SU-DHL-6 (cell line): ENCODE measurements at regions not wholly inside any gene's neighbourhood (a gene's known extent, or its start where the extent isn't known, plus 50 kb on each side); places are given as distances from the start of the nearest gene placed in this dataset.

Experiments used
- H2AFZ ChIP-seq: fragments of 200-600 bp; sonication (generic); 2 replicates; pipeline ENCODE4 v1.6.1; 2014; ENCODE audit warnings: low read depth, mild to moderate bottlenecking, moderate library complexity, mixed read lengths, antibody characterized with exemption, low read length; ENCODE audit not compliant: severe bottlenecking
- H3F3A ChIP-seq: fragments of 200-600 bp; shearing (Covaris generic); 2 replicates; pipeline ENCODE4 v1.6.0; 2016; ENCODE audit warnings: antibody characterized with exemption, mild to moderate bottlenecking; ENCODE audit not compliant: insufficient read depth
- H3K27ac ChIP-seq: fragments of 200-600 bp; sonication (generic); 2 replicates; pipeline ENCODE4 v1.5.1; 2016; ENCODE audit warnings: low read depth, mild to moderate bottlenecking, low read length, moderate library complexity, mixed read lengths
- H3K27me3 ChIP-seq: fragments of 200-600 bp; sonication (generic), shearing (Covaris generic); 2 replicates; pipeline ENCODE4 v1.6.0; 2014; ENCODE audit warnings: mild to moderate bottlenecking, low read length
- H3K36me3 ChIP-seq: fragments of 200-600 bp; sonication (generic); 2 replicates; pipeline ENCODE4 v1.6.1; 2014; ENCODE audit warnings: mild to moderate bottlenecking, low read length, mixed read lengths
- H3K4me2 ChIP-seq: fragments of 300-600, 200-600 bp; shearing (Covaris generic), sonication (generic); 2 replicates; pipeline ENCODE4 v1.6.0; 2014; ENCODE audit warnings: low read length, low read depth, mild to moderate bottlenecking; ENCODE audit not compliant: poor library complexity, severe bottlenecking
- H3K4me3 ChIP-seq: fragments of 200-600 bp; sonication (generic); 2 replicates; pipeline ENCODE4 v1.5.1; 2014; ENCODE audit warnings: antibody characterized with exemption, low read length, mild to moderate bottlenecking, mixed read lengths; ENCODE audit not compliant: insufficient read depth, poor library complexity, severe bottlenecking
- H3K79me2 ChIP-seq: fragments of 200-600 bp; sonication (generic); 2 replicates; pipeline ENCODE4 v1.6.1; 2014; ENCODE audit warnings: mild to moderate bottlenecking, low read length, moderate library complexity; ENCODE audit not compliant: insufficient read depth
- H3K9ac ChIP-seq: fragments of 200-600 bp; sonication (generic); 2 replicates; pipeline ENCODE4 v1.7.0; 2014; ENCODE audit warnings: mild to moderate bottlenecking, low read length
- H3K9me2 ChIP-seq: fragments of 200-600 bp; sonication (generic); replicated peaks from 2 replicates; pipeline ENCODE4 v1.6.1; 2014; ENCODE audit warnings: low read length; ENCODE audit not compliant: insufficient read depth
- H3K9me3 ChIP-seq: fragments of 200-600 bp; sonication (generic); 2 replicates; pipeline ENCODE4 v1.6.1; 2014; ENCODE audit warnings: low read length, mixed read lengths; ENCODE audit not compliant: insufficient read depth
- H4K20me1 ChIP-seq: fragments of 200-600 bp; sonication (generic); 2 replicates; pipeline ENCODE4 v1.6.1; 2014; ENCODE audit warnings: low read depth, mild to moderate bottlenecking, antibody characterized with exemption, low read length, moderate library complexity, mixed read lengths
- CTCF ChIP-seq: fragments of 200-600 bp; sonication (generic); IDR thresholded peaks from one replicate; pipeline ENCODE4 v1.5.1; 2017; ENCODE audit warnings: antibody characterized with exemption, mild to moderate bottlenecking, low read length, moderate library complexity; ENCODE audit not compliant: insufficient read depth, poor library complexity, severe bottlenecking
- EZH2phosphoT487 ChIP-seq: fragments of 200-600 bp; sonication (generic), shearing (Covaris generic); conservative IDR thresholded peaks from 2 replicates; pipeline ENCODE4 v1.6.1; 2018; ENCODE audit warnings: mild to moderate bottlenecking, antibody characterized with exemption, low read length, moderate library complexity, mixed read lengths

- H3K79me2 ChIP-seq: no peaks in the 10 kb centered on the region
- H3K4me3 ChIP-seq: no peak overlapping the region
- no peak overlapping the region for H3K9ac ChIP-seq
- H4K20me1 ChIP-seq: no peaks in the 10 kb centered on the region
- H3K36me3 ChIP-seq: no peaks in the 10 kb centered on the region
- H3K4me2 ChIP-seq: no peak overlapping the region
- no peaks in the 10 kb centered on the region for H3F3A ChIP-seq
- H3K27me3 ChIP-seq: no peaks in the 10 kb centered on the region
- no peaks in the 10 kb centered on the region for H3K9me2 ChIP-seq
- H3K9me3 ChIP-seq: no peaks in the 10 kb centered on the region
- H2AFZ ChIP-seq: no peak overlapping the region
- H3K27ac ChIP-seq: no peak overlapping the region
- TF ChIP-seq EZH2phosphoT487 (no peak), CTCF (no peak)
Measured at GRCh38 chr3:103976931-103977339, 1389.8 kb upstream of the ALCAM start.

GRCh38 chr3:103977417-103977816, 1389.3 kb upstream of the ALCAM start:
- Histone ChIP-seq H3F3A (no peaks in the 10 kb centered on the region), H3K9me2 (no peaks in the 10 kb centered on the region), H3K4me3 (no peak overlapping the region), H3K36me3 (no peaks in the 10 kb centered on the region), H3K27ac (no peak overlapping the region), H3K4me2 (no peak overlapping the region), H3K9ac (no peak overlapping the region), H3K27me3 (no peaks in the 10 kb centered on the region), H4K20me1 (no peaks in the 10 kb centered on the region), H2AFZ (no peak overlapping the region), H3K79me2 (no peaks in the 10 kb centered on the region), H3K9me3 (no peaks in the 10 kb centered on the region)
- TF ChIP-seq CTCF (no peak), EZH2phosphoT487 (no peak)

- Histone ChIP-seq H3K27ac (no peak overlapping the region), H3F3A (no peaks in the 10 kb centered on the region), H3K79me2 (no peaks in the 10 kb centered on the region), H3K9me2 (no peaks in the 10 kb centered on the region), H2AFZ (no peak overlapping the region), H3K4me2 (no peak overlapping the region), H3K27me3 (no peaks in the 10 kb centered on the region), H3K4me3 (no peak overlapping the region), H3K9ac (no peak overlapping the region), H3K9me3 (no peaks in the 10 kb centered on the region), H3K36me3 (no peaks in the 10 kb centered on the region), H4K20me1 (no peaks in the 10 kb centered on the region)
- TF ChIP-seq EZH2phosphoT487 (no peak), CTCF (peak; percentile 55)
Measured at GRCh38 chr3:103991461-103992115, 1375.1 kb upstream of the ALCAM start.
